ENCODE measurements at regions not wholly inside any gene's neighbourhood (a gene's known extent, or its start where the extent isn't known, plus 50 kb on each side); places are given as distances from the start of the nearest gene placed in this dataset.

DNA sequence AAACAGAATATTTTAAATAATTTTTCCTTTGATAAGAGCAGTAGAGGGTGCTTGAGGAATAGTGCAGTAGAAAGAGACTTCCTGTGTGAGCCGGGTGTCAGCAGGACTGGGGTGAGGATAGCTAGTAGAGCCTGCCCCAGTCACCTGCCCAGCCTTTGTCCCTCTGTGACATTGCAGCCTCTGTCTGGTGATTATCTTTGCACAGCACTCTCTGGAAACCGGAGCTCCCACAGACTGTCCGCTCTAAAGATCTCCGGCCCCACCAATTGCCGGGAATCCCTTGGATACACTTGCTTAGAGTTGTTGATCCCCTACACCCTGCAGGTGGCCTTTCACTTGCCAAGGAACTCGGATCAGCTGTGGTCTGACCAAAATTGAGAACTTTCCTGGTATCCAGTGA, 1081.3 kb upstream of the TMEFF2 start:
- no peak for DNase-seq (ENCODE audit: low spot score)
- TF ChIP-seq, protein P1, sequence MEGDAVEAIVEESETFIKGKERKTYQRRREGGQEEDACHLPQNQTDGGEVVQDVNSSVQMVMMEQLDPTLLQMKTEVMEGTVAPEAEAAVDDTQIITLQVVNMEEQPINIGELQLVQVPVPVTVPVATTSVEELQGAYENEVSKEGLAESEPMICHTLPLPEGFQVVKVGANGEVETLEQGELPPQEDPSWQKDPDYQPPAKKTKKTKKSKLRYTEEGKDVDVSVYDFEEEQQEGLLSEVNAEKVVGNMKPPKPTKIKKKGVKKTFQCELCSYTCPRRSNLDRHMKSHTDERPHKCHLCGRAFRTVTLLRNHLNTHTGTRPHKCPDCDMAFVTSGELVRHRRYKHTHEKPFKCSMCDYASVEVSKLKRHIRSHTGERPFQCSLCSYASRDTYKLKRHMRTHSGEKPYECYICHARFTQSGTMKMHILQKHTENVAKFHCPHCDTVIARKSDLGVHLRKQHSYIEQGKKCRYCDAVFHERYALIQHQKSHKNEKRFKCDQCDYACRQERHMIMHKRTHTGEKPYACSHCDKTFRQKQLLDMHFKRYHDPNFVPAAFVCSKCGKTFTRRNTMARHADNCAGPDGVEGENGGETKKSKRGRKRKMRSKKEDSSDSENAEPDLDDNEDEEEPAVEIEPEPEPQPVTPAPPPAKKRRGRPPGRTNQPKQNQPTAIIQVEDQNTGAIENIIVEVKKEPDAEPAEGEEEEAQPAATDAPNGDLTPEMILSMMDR (IDR thresholded peaks at IDR 0.05; ENCODE audit: extremely low read depth, missing control alignments) = no peak

DNA sequence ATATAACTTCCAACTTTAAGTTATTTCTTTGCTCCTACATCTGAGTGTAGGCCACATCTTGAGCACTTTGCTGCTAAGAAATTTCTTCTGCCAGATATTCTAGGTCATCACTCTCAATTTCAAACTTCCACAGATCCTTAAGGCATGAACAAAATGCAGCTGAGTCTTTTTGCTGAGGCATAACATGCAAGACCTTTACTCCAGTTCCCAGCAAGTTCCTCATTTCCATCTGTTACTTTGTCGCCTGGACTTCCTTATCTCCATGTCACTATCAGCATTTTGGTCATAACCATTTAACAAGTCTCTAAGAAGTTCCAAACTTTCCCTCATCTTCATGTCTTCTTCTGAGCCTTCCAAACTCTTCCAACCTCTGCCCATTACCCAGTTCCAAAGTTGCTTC, 1077.3 kb upstream of the TMEFF2 start:
- TF ChIP-seq, protein P1 (IDR thresholded peaks at IDR 0.05; ENCODE audit: extremely low read depth, missing control alignments) = no peak
- no peak for DNase-seq (ENCODE audit: low spot score)

DNA sequence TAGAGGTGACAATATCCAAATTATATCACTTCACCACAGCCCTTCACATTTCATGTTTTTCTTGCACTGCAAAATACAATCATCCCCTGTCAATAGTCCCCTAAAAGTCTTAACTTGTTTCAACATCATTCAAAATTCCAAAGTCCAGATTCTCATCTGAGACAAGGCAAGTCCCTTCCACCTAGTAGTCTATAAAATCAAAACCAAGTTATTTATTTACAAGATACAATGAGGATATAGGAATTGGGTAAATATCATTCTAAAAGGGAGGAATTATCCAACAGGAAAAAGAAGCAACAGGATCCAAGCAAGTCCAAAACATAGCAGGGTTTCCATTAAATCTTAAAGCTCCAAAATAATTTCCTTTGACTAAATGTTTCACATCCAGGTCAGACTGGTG, 1076.1 kb upstream of the TMEFF2 start:
- TF ChIP-seq, protein P1 (IDR thresholded peaks at IDR 0.05; ENCODE audit: extremely low read depth, missing control alignments) = no peak
- DNase-seq (ENCODE audit: low spot score) = no peak

DNA sequence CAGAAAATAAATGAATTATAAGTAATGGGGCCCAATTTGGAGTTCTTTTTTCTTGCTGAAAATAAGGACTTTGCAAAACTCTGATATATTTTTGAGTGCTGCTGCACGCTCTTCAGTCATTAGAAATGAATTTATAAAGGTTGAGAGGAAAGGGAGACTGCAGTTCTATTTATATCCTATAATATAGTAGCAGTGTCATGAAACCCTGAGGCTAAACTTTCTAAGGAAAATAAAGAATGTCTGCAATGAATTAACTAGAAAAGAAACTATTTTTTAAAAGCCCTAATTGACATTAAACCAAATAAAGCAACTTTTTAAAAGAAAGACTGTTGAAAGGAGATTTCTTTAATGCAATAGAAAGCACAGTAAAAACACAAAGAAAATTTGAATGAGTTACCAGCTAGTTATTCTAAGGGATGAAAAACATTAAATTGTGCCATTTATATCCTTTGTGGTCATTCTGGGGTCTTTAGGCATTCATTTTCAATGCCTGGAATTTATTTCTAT, 1072.8 kb upstream of the TMEFF2 start:
- TF ChIP-seq, protein P1 (IDR thresholded peaks at IDR 0.05; ENCODE audit: extremely low read depth, missing control alignments) = no peak
- no peak for DNase-seq (ENCODE audit: low spot score)

DNA sequence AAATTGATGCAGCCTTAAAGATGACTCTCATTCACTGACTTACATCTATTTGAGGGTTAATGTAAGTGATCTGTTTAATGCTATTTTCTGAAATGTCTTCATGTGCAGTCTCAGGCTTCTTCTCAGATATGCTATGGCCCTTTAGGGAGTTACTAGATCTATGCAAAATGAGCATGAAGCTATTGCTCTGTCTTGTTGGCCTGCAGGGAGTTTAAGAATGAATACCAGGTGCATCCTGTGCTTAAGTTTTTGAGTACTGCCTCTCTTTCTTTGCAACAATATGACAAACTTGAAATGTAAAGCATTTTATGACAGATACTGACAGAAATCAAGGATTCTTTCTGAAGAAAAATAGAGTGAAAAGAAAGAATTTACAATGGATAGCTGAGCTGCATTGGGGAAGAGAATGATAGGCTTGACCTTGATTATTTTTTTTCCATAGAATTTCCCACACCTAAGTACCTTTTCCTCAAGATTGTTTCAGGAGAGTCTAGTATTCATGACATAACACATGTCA, 1058.3 kb upstream of the TMEFF2 start:
- no peak for DNase-seq (ENCODE audit: low spot score)
- TF ChIP-seq, protein P1 (IDR thresholded peaks at IDR 0.05; ENCODE audit: extremely low read depth, missing control alignments) = no peak

DNA sequence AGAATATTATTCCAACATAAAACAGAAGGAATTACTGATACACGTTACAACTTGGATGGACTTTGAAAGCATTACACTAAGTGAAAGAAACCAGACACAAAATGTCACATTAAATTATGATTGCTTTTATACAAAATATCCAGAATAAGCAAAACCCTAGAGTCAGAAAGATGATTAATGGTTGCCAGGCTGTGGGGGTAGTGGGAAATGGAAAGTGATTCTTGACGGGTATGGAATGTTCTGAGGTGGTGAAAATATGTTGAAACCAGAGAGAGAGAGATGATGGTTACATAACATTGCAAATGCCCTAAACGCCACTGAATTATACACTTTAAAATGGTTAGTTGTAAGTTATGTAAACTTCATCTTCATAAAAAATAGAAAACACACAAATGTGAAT, 1057.2 kb upstream of the TMEFF2 start:
- TF ChIP-seq, protein P1 (IDR thresholded peaks at IDR 0.05; ENCODE audit: extremely low read depth, missing control alignments) = no peak
- no peak for DNase-seq (ENCODE audit: low spot score)

DNA sequence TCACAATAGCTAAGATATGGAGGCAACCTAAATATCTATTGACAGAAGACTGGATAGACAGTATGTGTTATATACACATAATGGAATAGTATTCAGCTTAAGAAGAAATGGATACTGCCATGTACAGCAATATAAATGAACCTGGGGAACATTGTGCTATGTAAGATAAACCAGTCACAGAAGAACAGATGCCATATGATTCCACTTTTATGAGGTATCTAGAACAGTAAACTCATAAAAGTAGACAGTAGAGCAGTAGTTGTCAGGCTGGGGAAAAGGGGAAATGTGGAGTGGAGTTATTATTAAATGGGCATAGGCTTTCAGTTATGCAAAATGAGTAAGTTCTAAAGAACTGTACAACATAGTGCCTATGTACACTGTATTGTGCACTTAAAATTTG, 1055.7 kb upstream of the TMEFF2 start:
- TF ChIP-seq, protein P1 (IDR thresholded peaks at IDR 0.05; ENCODE audit: extremely low read depth, missing control alignments) = no peak
- no peak for DNase-seq (ENCODE audit: low spot score)

All from GM20000 (cell line).